H1 (cell line): ENCODE measurements at regions not wholly inside any gene's neighbourhood (a gene's known extent, or its start where the extent isn't known, plus 50 kb on each side); places are given as distances from the start of the nearest gene placed in this dataset.

Source experiments
- CTCF ChIA-PET: fragments of 300-600 bp; sonication (Branson Sonifier 250); formaldehyde crosslinking; loops from one replicate; lab custom pipeline; 2021; ENCODE audit not compliant: partially characterized antibody; lab: Charles Lee
- POLR2A ChIA-PET: fragments of 300-600 bp; sonication (Branson Sonifier 250); formaldehyde crosslinking; loops from one replicate; lab custom pipeline; 2021; ENCODE audit warnings: inconsistent platforms; ENCODE audit not compliant: partially characterized antibody; lab: Charles Lee
- DNase-seq, 2 experiments: peaks; one replicate each; pipeline versions ENCODE4 v3.0.0 to v3.0.0-alpha.2; 2010 to 2022; ENCODE audit warnings: low spot score in 2 of 2, low read depth in 1 of 2, mixed read lengths in 1 of 2
- FAIRE-seq: peaks from 2 replicates; lab custom pipeline; 2011; peaks lifted over from hg19 to GRCh38; lab: Jason Lieb, UNC
- H2AFZ ChIP-seq: 2 replicates; pipeline ENCODE4 v1.8.1; 2012; ENCODE audit warnings: low read length, inconsistent platforms
- H2AK5ac ChIP-seq: 2 replicates; pipeline ENCODE4 v1.6.1; 2013; ENCODE audit warnings: low read depth, low read length
- H2BK120ac ChIP-seq: replicated peaks from 2 replicates; pipeline ENCODE3; 2013; ENCODE audit warnings: low read depth, low read length, inconsistent platforms
- H2BK12ac ChIP-seq: 2 replicates; pipeline ENCODE4 v1.6.1; 2013; ENCODE audit warnings: low read depth, low read length
- H2BK15ac ChIP-seq: 2 replicates; pipeline ENCODE4 v1.6.1; 2013; ENCODE audit warnings: low read length
- H2BK20ac ChIP-seq: 2 replicates; pipeline ENCODE4 v1.6.1; 2013; ENCODE audit warnings: low read length
- H2BK5ac ChIP-seq: 2 replicates; pipeline ENCODE4 v1.6.1; 2013; ENCODE audit warnings: low read depth, low read length
- H3K14ac ChIP-seq: 2 replicates; pipeline ENCODE4 v1.6.1; 2013; ENCODE audit warnings: inconsistent platforms; ENCODE audit not compliant: insufficient read length
- H3K18ac ChIP-seq: 2 replicates; pipeline ENCODE4 v1.6.1; 2013; ENCODE audit warnings: low read length; ENCODE audit errors: extremely low read depth
- H3K23ac ChIP-seq: 2 replicates; pipeline ENCODE4 v1.6.1; 2013; ENCODE audit warnings: inconsistent platforms; ENCODE audit not compliant: insufficient read length
- H3K23me2 ChIP-seq: 2 replicates; pipeline ENCODE4 v1.6.1; 2013; ENCODE audit warnings: low read depth, low read length
- H3K27ac ChIP-seq: 2 replicates; pipeline ENCODE4 v1.6.1; 2011; ENCODE audit warnings: low read depth, low read length, inconsistent platforms
- H3K27me3 ChIP-seq, 4 experiments: replicated peaks in 1 of 4; 1 replicate in 1 of 4; 2 replicates in 3 of 4; pipeline versions ENCODE4 v1.6.1 to v1.8.1; 2011 to 2013; ENCODE audit warnings: low read length in 3 of 4, mild to moderate bottlenecking in 3 of 4, inconsistent platforms in 2 of 4, mixed read lengths in 2 of 4, moderate library complexity in 1 of 4; ENCODE audit not compliant: control insufficient read depth in 3 of 4, insufficient read depth in 3 of 4; ENCODE audit errors: extremely low read depth in 1 of 4
- H3K36me3 ChIP-seq, 4 experiments: 2 replicates each; pipeline versions ENCODE4 v1.6.1 to v1.8.1; 2011 to 2013; ENCODE audit warnings: mild to moderate bottlenecking in 4 of 4, low read length in 3 of 4, moderate library complexity in 2 of 4, control low read depth in 1 of 4, inconsistent platforms in 1 of 4; ENCODE audit not compliant: insufficient read depth in 4 of 4, control insufficient read depth in 2 of 4
- H3K4ac ChIP-seq: replicated peaks from 2 replicates; pipeline ENCODE3; 2013; ENCODE audit warnings: low read length, low read depth, mixed read lengths, inconsistent platforms; ENCODE audit not compliant: insufficient read length
- H3K4me1 ChIP-seq, 4 experiments: replicated peaks in 1 of 4; 1 replicate in 1 of 4; 2 replicates in 3 of 4; pipeline versions ENCODE4 v1.6.1 to v1.8.1; 2011 to 2013; ENCODE audit warnings: low read length in 3 of 4, inconsistent platforms in 2 of 4, mixed read lengths in 1 of 4; ENCODE audit not compliant: insufficient read depth in 4 of 4, control insufficient read depth in 3 of 4
- H3K4me2 ChIP-seq, 2 experiments: 2 replicates each; pipeline versions ENCODE4 v1.6.1 to v1.8.1; 2011 to 2013; ENCODE audit warnings: low read depth in 2 of 2, low read length in 2 of 2, control low read depth in 1 of 2, inconsistent platforms in 1 of 2, mild to moderate bottlenecking in 1 of 2; ENCODE audit not compliant: insufficient read depth in 1 of 2
- H3K4me3 ChIP-seq, 4 experiments: fragments of 200-600, 300-600 bp in 1 of 4; sonication (generic), shearing (Covaris generic), sonication (Bioruptor Twin) in 1 of 4; 2 replicates each; pipeline versions ENCODE4 v1.5.1 to v1.8.1; 2011 to 2016; ENCODE audit warnings: low read length in 4 of 4, low read depth in 3 of 4, control low read depth in 2 of 4, inconsistent platforms in 2 of 4, mild to moderate bottlenecking in 2 of 4, mixed read lengths in 1 of 4, moderate library complexity in 1 of 4; ENCODE audit not compliant: insufficient read depth in 2 of 4; ENCODE audit errors: extremely low read depth in 1 of 4
- H3K56ac ChIP-seq: replicated peaks from 2 replicates; pipeline ENCODE3; 2013; ENCODE audit warnings: low read depth, mild to moderate bottlenecking, mixed read lengths, low read length, inconsistent platforms; ENCODE audit not compliant: insufficient read length
- H3K79me1 ChIP-seq: 2 replicates; pipeline ENCODE4 v1.6.1; 2013; ENCODE audit warnings: low read depth, low read length, control low read depth
- H3K79me2 ChIP-seq, 2 experiments: 2 replicates each; pipeline versions ENCODE4 v1.6.1 to v1.8.1; 2012 to 2013; ENCODE audit warnings: low read length in 2 of 2, mild to moderate bottlenecking in 2 of 2, inconsistent platforms in 1 of 2; ENCODE audit not compliant: insufficient read depth in 2 of 2, control insufficient read depth in 1 of 2
- H3K9ac ChIP-seq, 4 experiments: replicated peaks in 1 of 4; 1 replicate in 1 of 4; 2 replicates in 3 of 4; pipeline versions ENCODE4 v1.6.1 to v1.8.1; 2011 to 2013; ENCODE audit warnings: low read depth in 3 of 4, low read length in 3 of 4, control low read depth in 2 of 4, mild to moderate bottlenecking in 2 of 4, moderate library complexity in 2 of 4, inconsistent platforms in 1 of 4; ENCODE audit errors: extremely low read depth in 1 of 4
- H3K9me3 ChIP-seq, 2 experiments: 2 replicates each; pipeline versions ENCODE4 v1.6.1 to v1.8.1; 2012 to 2013; ENCODE audit warnings: mild to moderate bottlenecking in 2 of 2, moderate library complexity in 2 of 2, control low read depth in 1 of 2, inconsistent platforms in 1 of 2, low read depth in 1 of 2, low read length in 1 of 2, mixed read lengths in 1 of 2; ENCODE audit not compliant: insufficient read depth in 2 of 2
- H4K20me1 ChIP-seq, 2 experiments: replicated peaks in 1 of 2; 2 replicates each; pipeline versions ENCODE3 to v1.8.1; 2011 to 2013; ENCODE audit warnings: inconsistent platforms in 2 of 2, low read length in 2 of 2, mild to moderate bottlenecking in 1 of 2; ENCODE audit not compliant: insufficient read depth in 2 of 2, control insufficient read depth in 1 of 2
- H4K5ac ChIP-seq: 2 replicates; pipeline ENCODE4 v1.6.1; 2013; ENCODE audit warnings: low read length, low read depth, mixed read lengths, inconsistent platforms; ENCODE audit not compliant: insufficient read length
- H4K8ac ChIP-seq: 2 replicates; pipeline ENCODE4 v1.8.0; 2013; ENCODE audit warnings: mild to moderate bottlenecking, moderate library complexity, low read length, inconsistent platforms; ENCODE audit not compliant: insufficient read depth; ENCODE audit errors: extremely low read depth
- H4K91ac ChIP-seq: replicated peaks from 2 replicates; pipeline ENCODE3; 2013; ENCODE audit warnings: low read length, mixed read lengths, inconsistent platforms; ENCODE audit not compliant: insufficient read length
- ASH2L ChIP-seq: fragments of 200-600, 300-600 bp; sonication (generic); IDR thresholded peaks from one replicate; pipeline ENCODE4 v1.7.1; 2017; ENCODE audit warnings: low read length
- CBX5 ChIP-seq: fragments of 300-800, 300-1000 bp; sonication (generic); IDR thresholded peaks from 2 replicates; pipeline ENCODE4 v1.7.1; 2016; ENCODE audit warnings: antibody characterized with exemption, low read length, low read depth
- CBX8 ChIP-seq: fragments of 300-800, 300-1000 bp; sonication (generic); IDR thresholded peaks from 2 replicates; pipeline ENCODE4 v1.7.1; 2016; ENCODE audit warnings: low read depth, low read length, borderline replicate concordance
- EP300 ChIP-seq, 2 experiments: IDR thresholded peaks; 1 replicate in 1 of 2; 2 replicates in 1 of 2; pipeline ENCODE4 v1.6.1; 2011 to 2012; ENCODE audit warnings: low read depth in 2 of 2, low read length in 2 of 2, mild to moderate bottlenecking in 2 of 2, borderline replicate concordance in 1 of 2, inconsistent platforms in 1 of 2, moderate library complexity in 1 of 2
- EZH2 ChIP-seq: fragments of 200-600 bp; sonication (generic); IDR thresholded peaks from 2 replicates; pipeline ENCODE4 v1.7.1; 2012; ENCODE audit warnings: low read depth, mild to moderate bottlenecking, moderate library complexity, low read length, inconsistent platforms; ENCODE audit not compliant: severe bottlenecking
- JUND ChIP-seq: IDR thresholded peaks from 2 replicates; pipeline ENCODE4 v1.6.1; 2011; ENCODE audit warnings: mild to moderate bottlenecking, improper control_type of control experiment, low read length
- KDM1A ChIP-seq: fragments of 200-600, 300-600 bp; sonication (generic); IDR thresholded peaks from 2 replicates; pipeline ENCODE4 v1.7.1; 2016; ENCODE audit warnings: mild to moderate bottlenecking, low read length, borderline replicate concordance
- KDM4A ChIP-seq: IDR thresholded peaks from one replicate; pipeline ENCODE4 v1.7.1; 2012; ENCODE audit warnings: low read depth, mild to moderate bottlenecking, moderate library complexity, low read length, inconsistent platforms; ENCODE audit not compliant: severe bottlenecking
- NRF1 ChIP-seq: IDR thresholded peaks from 2 replicates; pipeline ENCODE4 v1.6.1; 2011; ENCODE audit warnings: mild to moderate bottlenecking, low read depth, low read length, improper control_type of control experiment
- SIRT6 ChIP-seq: IDR thresholded peaks from one replicate; pipeline ENCODE4 v1.7.1; 2012; ENCODE audit warnings: low read length, inconsistent platforms
- SP2 ChIP-seq: IDR thresholded peaks from 2 replicates; pipeline ENCODE4 v1.6.1; 2012; ENCODE audit warnings: mild to moderate bottlenecking, low read length, inconsistent platforms
- SRF ChIP-seq: IDR thresholded peaks from 2 replicates; pipeline ENCODE4 v1.6.1; 2011; ENCODE audit warnings: mild to moderate bottlenecking, low read depth, low read length, moderate library complexity
- TAF7 ChIP-seq: optimal IDR thresholded peaks from 2 replicates; pipeline ENCODE3; 2011; ENCODE audit warnings: low read depth, mild to moderate bottlenecking, inconsistent platforms, low read length, moderate library complexity, borderline replicate concordance
- TEAD4 ChIP-seq: IDR thresholded peaks from 2 replicates; pipeline ENCODE4 v1.6.1; 2012; ENCODE audit warnings: low read depth, low read length, inconsistent platforms, mixed read lengths
- WGBS, 2 experiments: shearing (Covaris generic) in 1 of 2; methylation state at CpG; one replicate each; pipeline versions ENCODE4 v1.1.6 to v1.1.7; 2013 to 2015; ENCODE audit warnings: low lambda C conversion rate in 2 of 2, mixed read lengths in 2 of 2, inconsistent platforms in 1 of 2, low coverage in 1 of 2, missing lambda C conversion rate in 1 of 2; ENCODE audit not compliant: insufficient replicate concordance in 2 of 2, insufficient coverage in 1 of 2, insufficient read length in 1 of 2; ENCODE audit errors: extremely low coverage in 1 of 2, missing lambda C conversion rate in 1 of 2; 5-methylcytosine and 5-hydroxymethylcytosine counted together

DNA sequence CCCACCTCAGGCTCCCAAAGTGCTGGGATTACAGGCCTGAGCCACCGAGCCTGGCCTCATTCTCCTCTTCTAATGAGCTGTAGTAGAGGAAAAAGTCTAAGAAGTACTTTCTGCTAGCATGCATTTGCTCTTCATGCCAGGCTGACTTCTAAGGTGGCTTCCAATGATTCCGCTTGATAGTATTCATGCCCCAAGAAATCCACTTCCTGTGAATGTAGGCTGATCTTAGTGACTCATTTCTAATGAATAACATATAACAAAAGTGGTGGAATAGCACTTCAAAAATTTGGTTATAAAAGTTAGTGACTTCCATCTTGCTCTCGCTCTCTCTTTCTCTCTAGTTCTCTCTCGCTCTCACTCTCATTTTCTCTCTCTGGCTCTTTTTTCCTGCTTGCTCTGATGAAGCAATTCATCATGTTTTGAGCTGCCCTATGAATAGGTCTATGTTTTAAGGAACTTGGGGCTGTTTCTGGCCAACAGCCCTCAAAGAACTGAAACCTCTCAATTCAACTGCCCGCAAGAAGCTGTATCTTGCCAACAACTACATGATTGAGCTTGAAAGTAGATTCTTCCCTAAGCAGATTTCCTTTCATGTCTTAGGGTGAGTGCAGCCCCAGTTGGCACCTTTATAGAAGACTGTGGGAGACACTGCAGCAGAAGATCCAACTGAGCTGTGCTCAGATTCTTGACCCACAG, 282.9 kb downstream of the RMST start:
- H3K4me2 ChIP-seq = no peak overlapping the region
- H2BK12ac ChIP-seq = no peak overlapping the region
- no peak overlapping the region for H3K4ac ChIP-seq
- H2BK15ac ChIP-seq = no peak overlapping the region
- H3K18ac ChIP-seq = no peak overlapping the region
- no peak overlapping the region for H3K27ac ChIP-seq
- no peaks in the 10 kb centered on the region for H3K36me3 ChIP-seq
- H3K23ac ChIP-seq = no peak overlapping the region
- no peaks in the 10 kb centered on the region for H3K79me2 ChIP-seq
- H3K27me3 ChIP-seq = no peaks in the 10 kb centered on the region
- H3K9me3 ChIP-seq = no peaks in the 10 kb centered on the region
- peaks cover 0 to 4% (median 0%) of the 10 kb centered on the region in 4 experiments; a peak in 1 of 7 replicates for H3K4me1 ChIP-seq
- no peak overlapping the region for H2BK120ac ChIP-seq
- H3K79me1 ChIP-seq = no peaks in the 10 kb centered on the region
- DNase-seq (no peak), FAIRE-seq (no peak)
- no peaks in the 10 kb centered on the region for H3K23me2 ChIP-seq
- H3K9ac ChIP-seq = no peak overlapping the region
- no peak overlapping the region for H2AFZ ChIP-seq
- H2BK5ac ChIP-seq = no peak overlapping the region
- H3K56ac ChIP-seq = no peak overlapping the region
- H4K8ac ChIP-seq = no peak overlapping the region
- ChIA-PET CTCF (interaction anchor here (1.4 to 2.0 kb wide), 2 partner anchors 31 to 214 kb away, joined by 4 to 7 read pairs; no protein-coding TSS in a partner anchor), POLR2A (no interaction called here)
- WGBS, 2 experiments = 91% methylated on average over 5 of the region's 5 CpGs; no CpG with 5 or more reads in 1 of the 2 experiments
- no peak overlapping the region for H3K4me3 ChIP-seq
- H2BK20ac ChIP-seq = no peak overlapping the region
- H4K20me1 ChIP-seq = no peaks in the 10 kb centered on the region
- no peak overlapping the region for H4K5ac ChIP-seq
- no peak overlapping the region for H4K91ac ChIP-seq
- TF ChIP-seq SIRT6 = no peak
- no peak for TF ChIP-seq EZH2
- no peak for TF ChIP-seq JUND
- TF ChIP-seq SP2 = no peak
- TF ChIP-seq KDM4A = no peak
- no peak for TF ChIP-seq NRF1
- TF ChIP-seq CBX5 = no peak
- TF ChIP-seq KDM1A = no peak
- no peak for TF ChIP-seq CBX8
- no peak for TF ChIP-seq ASH2L
- no peak for TF ChIP-seq TAF7
- TF ChIP-seq TEAD4 = no peak
- TF ChIP-seq SRF = no peak
- no peak for TF ChIP-seq EP300 (IDR thresholded peaks at IDR 0.05; ENCODE audit: borderline replicate concordance in 1 of 2, low read depth in 2 of 2, low read length in 2 of 2)
- no peak overlapping the region for H3K14ac ChIP-seq
- no peak overlapping the region for H2AK5ac ChIP-seq
